NCI-H748 (cell line): ENCODE measurements at regions not wholly inside any gene's neighbourhood (a gene's known extent, or its start where the extent isn't known, plus 50 kb on each side); places are given as distances from the start of the nearest gene placed in this dataset.
"Not testable (repeated sequence)": the region's sequence is repeated elsewhere in the genome, so short reads cannot be mapped to it uniquely, and the experiment has no call there.

Experiments
- DNase-seq: peaks from one replicate; lab custom pipeline; 2025; ENCODE audit not compliant: unreplicated experiment; lab: John Stamatoyannopoulos, UW

- DNase-seq = peak; percentile 65
Observed at GRCh38 chr14:34300882-34301734, 160.9 kb downstream of the SPTSSA start.

DNA sequence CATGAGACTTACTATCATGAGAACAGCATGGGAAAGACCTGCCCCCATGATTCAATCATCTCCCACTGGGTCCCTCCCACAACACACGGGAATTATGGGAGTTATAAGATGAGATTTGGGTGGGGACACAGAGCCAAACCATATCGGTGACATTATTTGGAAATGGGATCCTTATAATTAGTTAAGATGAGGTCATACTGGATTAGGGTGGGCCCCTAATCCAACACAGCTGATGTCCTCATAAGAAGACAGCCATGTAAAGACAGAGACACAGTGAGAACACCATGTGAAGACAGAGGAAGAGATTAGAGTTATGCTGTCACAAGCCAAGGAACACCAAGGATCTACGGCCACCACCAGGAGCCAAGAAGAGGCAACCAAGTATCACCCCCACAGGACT lies 161.7 kb downstream of the SPTSSA start:
- no peak for DNase-seq

DNA sequence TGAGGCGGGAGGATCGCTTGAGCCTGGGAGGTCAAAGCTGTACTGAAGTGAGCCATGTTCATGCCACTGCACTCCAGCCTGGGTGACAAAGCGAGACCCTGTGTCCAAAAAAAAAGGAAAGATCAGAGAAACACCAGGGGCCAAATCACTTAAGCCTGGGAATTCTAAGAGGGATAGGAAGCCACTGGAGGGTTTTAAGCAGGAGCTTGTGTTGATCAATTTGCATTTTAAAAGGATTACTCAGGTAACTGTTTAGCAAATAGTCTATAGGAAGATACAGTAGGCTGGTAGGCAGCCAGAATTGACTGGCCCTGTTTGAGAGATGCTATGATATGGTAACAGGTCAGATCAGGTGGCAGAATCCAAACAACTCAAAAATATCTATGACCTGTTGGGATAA lies 162.7 kb downstream of the SPTSSA start:
- no peak for DNase-seq

- DNase-seq = no peak
Observed at GRCh38 chr14:34297786-34298520, 164.1 kb downstream of the SPTSSA start.

- DNase-seq = no peak
Observed at GRCh38 chr14:34283590-34283989, 178.4 kb downstream of the SPTSSA start.

DNA sequence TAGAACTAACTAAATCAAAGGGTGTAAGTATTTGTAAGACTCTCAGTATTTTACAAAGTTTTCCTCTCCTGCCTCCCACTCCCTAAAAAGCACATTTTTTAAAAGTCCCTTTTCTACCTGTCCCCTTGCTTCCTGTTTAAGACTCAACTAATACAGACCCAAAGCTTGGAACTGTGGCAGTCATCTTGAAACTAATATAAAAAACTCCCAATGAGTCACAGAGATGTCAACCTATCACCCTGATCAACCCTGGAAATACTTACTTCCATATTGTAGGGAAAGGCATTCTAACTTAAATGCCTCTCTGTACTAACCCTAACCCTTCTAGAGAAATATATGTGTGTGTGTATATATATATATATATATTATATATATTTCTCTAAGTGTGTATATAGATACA lies 184.8 kb downstream of the SPTSSA start:
- DNase-seq = no peak

DNA sequence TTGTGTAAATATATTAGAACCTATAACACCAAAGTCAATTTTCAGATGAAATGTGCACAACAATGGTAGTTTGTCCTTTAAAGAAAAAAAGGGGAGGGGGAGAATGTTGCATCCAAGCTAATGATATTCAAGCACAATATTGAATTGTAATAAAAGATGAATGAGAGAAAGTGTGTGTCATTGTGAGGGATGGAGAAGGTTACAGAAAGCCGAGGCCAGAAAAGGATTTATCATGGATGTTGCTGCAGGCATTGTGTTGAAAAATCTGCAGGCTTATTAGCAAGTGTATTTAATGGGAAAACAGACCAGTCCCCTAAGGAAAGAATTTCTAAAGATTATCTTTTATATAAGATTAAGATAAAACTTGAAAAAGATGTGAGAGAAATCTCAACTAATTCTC lies 186.5 kb downstream of the SPTSSA start:
- no peak for DNase-seq

GRCh38 chr14:34275078-34275477 lies 187.0 kb downstream of the SPTSSA start:
- no peak for DNase-seq

DNA sequence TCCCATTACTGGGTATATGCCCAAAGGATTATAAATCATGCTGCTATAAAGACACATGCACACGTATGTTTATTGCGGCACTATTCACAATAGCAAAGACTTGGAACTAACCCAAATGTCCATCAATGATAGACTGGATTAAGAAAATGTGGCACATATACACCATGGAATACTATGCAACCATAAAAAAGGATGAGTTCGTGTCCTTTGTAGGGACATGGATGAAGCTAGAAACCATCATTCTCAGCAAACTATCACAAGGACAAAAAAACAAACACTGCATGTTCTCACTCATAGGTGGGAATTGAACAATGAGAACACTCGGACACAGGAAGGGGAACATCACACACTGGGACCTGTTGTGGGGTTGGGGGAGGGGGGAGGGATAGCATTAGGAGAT lies 188.3 kb downstream of the SPTSSA start:
- not testable (repeated sequence) for DNase-seq

DNA sequence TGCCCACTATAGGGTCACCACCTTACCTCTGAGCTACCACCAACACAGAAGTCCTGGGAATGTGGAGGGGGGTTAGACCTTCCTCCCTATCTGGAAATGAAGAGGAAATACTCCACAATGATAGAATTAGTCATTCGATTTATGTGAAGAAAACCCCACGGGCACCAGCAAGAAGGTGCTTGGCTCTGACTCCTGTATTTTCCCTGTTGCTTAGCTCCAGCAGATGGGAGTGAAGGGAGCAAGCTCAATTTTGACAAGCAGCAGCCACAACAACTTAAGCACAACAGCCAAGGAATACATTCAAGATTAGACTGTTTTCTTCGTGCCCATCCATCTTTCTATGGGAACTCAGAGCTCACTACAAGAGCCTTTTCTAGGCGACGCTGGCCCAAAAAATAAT lies 191.7 kb downstream of the SPTSSA start:
- no peak for DNase-seq

DNA sequence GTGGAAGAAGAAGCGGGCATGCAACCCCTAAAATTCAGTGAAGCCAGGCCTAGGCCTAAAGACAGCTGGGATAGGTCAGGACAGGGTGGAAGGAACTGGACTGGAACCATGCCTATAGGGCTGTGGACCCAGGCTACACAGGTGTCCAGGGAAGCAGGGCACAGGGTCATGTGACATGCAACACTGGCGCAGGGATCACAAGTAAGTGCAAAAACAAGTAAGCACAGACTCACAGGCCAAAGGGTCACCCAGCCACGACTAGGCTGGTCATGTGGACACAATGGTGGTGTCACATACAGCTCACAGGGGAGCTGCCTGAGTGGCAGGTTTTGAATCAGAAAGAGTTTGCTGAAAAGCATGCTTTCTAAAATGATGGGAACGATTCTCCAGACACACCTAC lies 195.7 kb downstream of the SPTSSA start:
- DNase-seq = no peak

DNA sequence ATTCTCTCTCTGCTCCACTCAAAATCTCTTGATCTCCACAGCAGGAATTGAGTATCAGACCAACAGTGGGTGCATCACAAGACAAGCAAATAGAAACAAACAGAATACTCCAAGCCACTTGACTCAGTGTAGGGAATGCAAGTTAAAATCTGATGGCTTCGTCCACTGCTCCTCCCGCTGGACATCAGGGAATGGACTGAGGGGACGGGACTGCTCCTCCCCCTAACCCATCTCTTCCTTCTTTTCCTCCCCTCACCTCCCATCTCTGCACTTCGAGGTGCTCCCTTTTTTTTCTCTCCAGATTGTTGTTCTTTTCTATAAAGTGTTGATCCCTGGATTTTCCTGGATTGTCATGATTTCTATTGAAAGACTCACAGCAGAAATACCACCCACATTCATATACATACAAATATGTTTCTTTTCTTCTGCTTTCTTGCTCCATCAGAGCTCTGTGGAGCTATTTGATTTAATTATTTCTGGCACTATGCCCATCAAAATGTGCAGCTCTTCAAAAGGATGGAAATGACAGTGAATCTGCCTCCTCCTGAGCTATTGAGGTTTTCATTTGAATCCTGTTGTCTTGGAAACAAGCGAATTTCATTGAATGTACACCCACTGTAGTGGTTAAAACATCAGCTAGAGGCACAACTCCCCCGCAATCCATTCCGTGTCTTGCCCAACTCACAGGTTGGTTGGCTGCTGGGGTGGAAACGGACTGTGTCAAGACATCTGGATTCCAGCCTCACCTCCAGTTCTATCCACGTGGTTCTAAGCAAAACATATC lies 199.7 kb downstream of the SPTSSA start:
- peak; percentile 87 for DNase-seq

GRCh38 chr14:34259996-34260395 lies 202.0 kb downstream of the SPTSSA start:
- no peak for DNase-seq

DNA sequence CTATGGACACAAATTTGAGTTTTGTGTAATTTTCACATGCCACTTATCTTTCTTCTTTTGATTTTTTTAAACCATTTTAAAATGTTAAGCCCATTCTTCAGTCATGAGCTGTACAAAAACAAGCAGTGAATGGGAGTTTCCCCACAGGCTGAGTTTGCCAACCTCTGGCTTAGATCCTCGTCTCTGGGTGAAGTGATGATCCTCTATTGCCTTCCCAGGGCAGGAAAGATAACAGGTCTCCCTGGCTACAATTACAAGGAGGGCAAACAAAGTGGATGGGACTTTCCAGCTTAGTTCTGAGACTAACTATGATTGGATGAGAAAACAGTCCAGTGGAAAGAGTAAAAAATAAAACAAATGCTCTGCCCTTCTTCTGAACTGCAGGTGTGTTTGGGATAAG lies 203.7 kb downstream of the SPTSSA start:
- no peak for DNase-seq

- DNase-seq = no peak
Observed at GRCh38 chr14:34257505-34257904, 204.5 kb downstream of the SPTSSA start.

- no peak for DNase-seq
Observed at GRCh38 chr14:34256223-34256622, 205.8 kb downstream of the SPTSSA start.

DNA sequence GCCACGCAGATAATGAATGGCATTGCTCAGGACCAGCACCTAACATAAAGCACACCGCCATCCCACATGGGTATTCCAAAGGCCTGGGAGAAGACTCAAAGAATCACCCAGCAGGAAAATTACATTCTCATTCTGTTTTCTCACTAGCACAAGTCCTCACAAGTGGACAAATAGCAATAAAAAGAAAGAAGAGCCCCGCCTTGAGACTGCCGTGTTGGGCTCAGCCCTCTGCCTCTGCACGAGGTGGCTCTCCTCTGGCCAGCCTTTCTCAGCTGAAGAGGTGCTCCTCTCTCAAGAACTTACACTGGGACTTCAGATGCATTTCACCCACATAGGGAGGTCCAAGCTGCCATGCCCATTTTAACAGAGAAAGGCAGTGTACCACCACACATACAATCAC lies 207.5 kb downstream of the SPTSSA start:
- no peak for DNase-seq

GRCh38 chr14:34254031-34254430 lies 208.0 kb downstream of the SPTSSA start:
- DNase-seq = no peak

DNA sequence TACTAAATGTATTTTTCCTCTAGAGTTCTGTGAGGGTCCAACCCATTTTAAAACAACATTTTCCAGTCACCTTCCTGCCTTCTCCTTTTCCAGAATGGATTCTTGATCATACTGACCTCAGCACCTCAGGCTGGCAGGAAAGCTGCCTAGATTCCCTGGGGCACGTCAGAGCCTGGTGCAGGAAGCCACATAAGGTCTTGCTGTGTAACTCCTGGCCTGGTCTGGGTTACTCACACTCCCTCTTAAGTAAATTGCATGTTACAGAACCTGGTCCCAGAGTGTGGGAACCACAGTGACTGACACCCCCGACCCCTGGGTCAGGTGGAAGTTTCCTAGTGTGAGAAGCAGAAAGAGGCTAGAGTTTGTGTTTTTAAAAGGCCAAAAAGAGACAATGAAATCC lies 209.8 kb downstream of the SPTSSA start:
- no peak for DNase-seq

DNA sequence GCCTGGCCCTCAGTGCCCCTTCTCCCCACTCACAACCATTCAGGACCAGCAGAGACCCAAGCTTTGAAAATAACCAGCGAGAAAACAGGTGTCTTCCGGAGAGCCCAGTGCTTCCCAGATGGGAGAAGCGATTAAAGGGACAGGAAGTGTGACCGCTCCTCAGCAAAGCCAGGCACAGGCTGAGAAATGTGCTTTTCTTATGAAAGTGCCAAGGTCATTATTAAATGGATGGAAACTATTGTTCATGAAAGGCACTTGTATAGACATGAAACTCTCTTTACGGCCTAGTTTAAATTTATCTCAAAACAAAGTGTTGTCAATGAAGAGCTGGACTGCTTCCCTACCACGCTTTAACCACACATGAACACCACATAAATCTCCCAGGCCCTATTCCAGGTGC lies 210.4 kb downstream of the SPTSSA start:
- DNase-seq = no peak

GRCh38 chr14:34250959-34251358 lies 211.1 kb downstream of the SPTSSA start:
- no peak for DNase-seq

GRCh38 chr14:34247605-34248004 lies 214.4 kb downstream of the SPTSSA start:
- no peak for DNase-seq
